T-helper 2 cell treated with Interferon-gamma antibody and Interleukin-4, amounts not matched to agents 5 μg/mL and 100 μg/mL, for 36 hours (primary cell): ENCODE measurements at regions not wholly inside any gene's neighbourhood (a gene's known extent, or its start where the extent isn't known, plus 50 kb on each side); places are given as distances from the start of the nearest gene placed in this dataset.

Experiments
- DNase-seq: peaks from one replicate; pipeline ENCODE4 v3.0.0; 2021; ENCODE audit warnings: low spot score
- H3K27ac Mint-ChIP-seq: one replicate; pipeline ENCODE4 v1.8.0; 2021; ENCODE audit warnings: mild to moderate bottlenecking, mixed read lengths
- H3K27me3 Mint-ChIP-seq: one replicate; pipeline ENCODE4 v1.8.0; 2021; ENCODE audit warnings: low read depth, mixed read lengths
- H3K36me3 Mint-ChIP-seq: one replicate; pipeline ENCODE4 v1.8.0; 2021; ENCODE audit warnings: low read depth, mixed read lengths
- H3K4me1 Mint-ChIP-seq: one replicate; pipeline ENCODE4 v1.8.0; 2021; ENCODE audit warnings: low read depth, mixed read lengths
- H3K4me3 Mint-ChIP-seq: one replicate; pipeline ENCODE4 v1.8.0; 2022; ENCODE audit warnings: mild to moderate bottlenecking, moderate library complexity, mixed read lengths
- H3K9me3 Mint-ChIP-seq: one replicate; pipeline ENCODE4 v1.8.0; 2021; ENCODE audit warnings: mixed read lengths

DNA sequence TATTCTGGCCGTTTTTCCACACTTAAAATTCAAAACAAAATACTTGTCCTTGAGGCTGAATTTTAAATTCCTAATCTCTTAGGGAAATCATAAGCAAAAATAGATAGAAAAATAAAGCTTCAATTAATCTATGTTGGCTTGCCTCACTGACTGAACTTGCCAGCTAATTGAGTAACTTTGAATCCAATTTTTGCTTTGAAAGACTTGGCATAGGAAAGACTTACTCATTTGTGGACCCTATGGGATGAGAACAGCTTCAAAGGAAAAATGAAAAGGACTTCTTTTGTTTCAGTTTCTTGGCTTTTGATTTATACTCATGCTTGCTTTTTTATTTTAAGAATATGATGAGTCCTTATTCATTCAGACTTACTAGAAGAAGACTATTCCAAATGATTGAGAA, 370.7 kb upstream of the RARB start:
- Mint-ChIP-seq H3K27me3 (no peaks in the 10 kb centered on the region), H3K9me3 (peaks cover 3% of the 10 kb centered on the region), H3K36me3 (no peaks in the 10 kb centered on the region), H3K4me1 (no peaks in the 10 kb centered on the region), H3K4me3 (no peak overlapping the region), H3K27ac (no peak overlapping the region)
- DNase-seq, result no peak

DNA sequence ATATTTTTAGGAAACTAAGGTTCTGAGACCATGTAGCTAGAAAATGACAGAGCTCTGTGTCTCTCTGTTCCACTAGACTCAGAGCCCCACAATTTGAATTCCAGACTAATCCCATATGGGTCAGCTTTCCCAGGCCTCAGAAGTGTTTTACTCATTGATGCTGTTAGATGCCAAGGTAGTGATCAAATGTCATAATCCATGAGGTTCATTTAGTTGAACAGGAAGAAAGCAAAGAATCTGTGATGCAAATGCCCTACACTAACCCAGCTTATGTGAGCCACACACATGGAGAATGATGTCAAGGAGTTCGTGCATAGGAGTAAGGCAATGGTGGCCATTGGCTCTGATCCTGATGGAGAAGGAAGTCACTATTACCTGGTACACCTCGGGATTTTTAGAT, 363.4 kb upstream of the RARB start:
- DNase-seq, result no peak
- Mint-ChIP-seq H3K9me3 (peaks cover 6% of the 10 kb centered on the region), H3K4me3 (no peak overlapping the region), H3K36me3 (no peaks in the 10 kb centered on the region), H3K27me3 (no peaks in the 10 kb centered on the region), H3K27ac (no peak overlapping the region), H3K4me1 (no peaks in the 10 kb centered on the region)

DNA sequence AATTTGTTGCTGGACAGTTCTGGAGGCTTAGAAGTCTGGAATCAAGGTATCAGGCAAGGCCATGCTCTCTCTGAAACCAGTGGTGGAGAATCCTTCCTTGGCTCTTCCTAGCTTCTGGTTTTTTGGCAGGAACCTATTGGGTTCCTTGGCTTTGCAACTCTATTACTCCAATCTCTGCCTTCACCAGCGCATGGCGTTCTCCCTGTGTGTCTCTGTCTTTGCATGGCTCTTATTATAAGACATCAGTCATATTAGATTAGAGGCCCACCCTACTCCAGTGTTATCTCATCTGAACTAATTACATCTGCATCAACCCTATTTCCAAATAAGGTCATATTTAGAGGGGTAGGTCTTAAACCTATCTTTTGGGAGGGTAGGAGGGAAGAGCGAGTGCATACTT, 358.1 kb upstream of the RARB start:
- no peaks in the 10 kb centered on the region for H3K4me1 Mint-ChIP-seq
- H3K36me3 Mint-ChIP-seq, result no peaks in the 10 kb centered on the region
- peaks cover 7% of the 10 kb centered on the region for H3K9me3 Mint-ChIP-seq
- H3K27ac Mint-ChIP-seq, result no peak overlapping the region
- no peak for DNase-seq
- no peak overlapping the region for H3K4me3 Mint-ChIP-seq
- H3K27me3 Mint-ChIP-seq, result no peaks in the 10 kb centered on the region

GRCh38 chr3:25071846-25072245, 356.2 kb upstream of the RARB start:
- Mint-ChIP-seq H3K27me3 (no peaks in the 10 kb centered on the region), H3K4me3 (no peak overlapping the region), H3K36me3 (no peaks in the 10 kb centered on the region), H3K9me3 (peaks cover 7% of the 10 kb centered on the region), H3K27ac (no peak overlapping the region), H3K4me1 (no peaks in the 10 kb centered on the region)
- no peak for DNase-seq

DNA sequence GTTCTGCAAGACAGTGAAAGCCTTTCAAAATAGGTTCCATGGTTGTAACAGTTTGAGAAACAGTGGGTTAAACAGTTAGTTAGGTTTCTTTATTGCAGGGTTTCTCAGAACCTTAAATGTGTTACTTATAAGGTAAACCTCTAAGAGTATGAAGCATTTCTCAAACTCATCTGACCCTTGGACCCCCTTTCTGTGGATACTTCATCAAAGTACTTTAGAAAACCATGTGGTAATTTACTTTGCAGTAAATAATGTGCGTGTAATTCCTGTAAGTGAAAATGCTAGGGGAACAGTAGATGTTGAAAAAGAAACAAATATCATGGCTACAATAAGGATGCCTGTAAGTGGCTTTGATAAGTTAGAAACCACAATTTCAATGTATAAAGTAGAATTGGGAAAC, 354.6 kb upstream of the RARB start:
- H3K27ac Mint-ChIP-seq, result no peak overlapping the region
- H3K27me3 Mint-ChIP-seq, result no peaks in the 10 kb centered on the region
- no peaks in the 10 kb centered on the region for H3K4me1 Mint-ChIP-seq
- peaks cover 7% of the 10 kb centered on the region for H3K9me3 Mint-ChIP-seq
- DNase-seq, result no peak
- no peaks in the 10 kb centered on the region for H3K36me3 Mint-ChIP-seq
- H3K4me3 Mint-ChIP-seq, result no peak overlapping the region

GRCh38 chr3:25074149-25074548, 353.9 kb upstream of the RARB start:
- DNase-seq, result no peak
- Mint-ChIP-seq H3K9me3 (peaks cover 4% of the 10 kb centered on the region), H3K27ac (no peak overlapping the region), H3K27me3 (no peaks in the 10 kb centered on the region), H3K4me3 (no peak overlapping the region), H3K36me3 (no peaks in the 10 kb centered on the region), H3K4me1 (no peaks in the 10 kb centered on the region)

DNA sequence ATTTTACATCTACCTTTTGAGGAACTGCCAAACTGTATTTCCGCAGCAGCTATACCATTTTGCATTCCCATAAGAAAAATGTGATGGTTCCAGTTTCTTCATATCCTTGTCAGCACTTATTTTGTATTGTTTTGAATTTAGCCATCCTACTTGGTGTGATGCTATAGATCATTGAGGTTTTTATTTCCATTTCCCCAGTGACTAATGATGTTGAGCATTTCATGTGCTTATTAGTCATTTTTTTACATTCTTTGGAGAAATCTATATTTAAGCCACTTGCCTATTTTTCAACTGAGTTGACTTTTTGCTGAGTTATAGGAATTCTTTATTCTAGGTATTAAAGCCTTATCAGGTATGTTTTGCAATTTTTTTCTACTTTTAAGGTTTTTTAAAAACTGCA, 347.6 kb upstream of the RARB start:
- no peaks in the 10 kb centered on the region for H3K27me3 Mint-ChIP-seq
- DNase-seq, result no peak
- H3K27ac Mint-ChIP-seq, result no peak overlapping the region
- H3K36me3 Mint-ChIP-seq, result no peaks in the 10 kb centered on the region
- no peaks in the 10 kb centered on the region for H3K9me3 Mint-ChIP-seq
- no peak overlapping the region for H3K4me3 Mint-ChIP-seq
- no peaks in the 10 kb centered on the region for H3K4me1 Mint-ChIP-seq

DNA sequence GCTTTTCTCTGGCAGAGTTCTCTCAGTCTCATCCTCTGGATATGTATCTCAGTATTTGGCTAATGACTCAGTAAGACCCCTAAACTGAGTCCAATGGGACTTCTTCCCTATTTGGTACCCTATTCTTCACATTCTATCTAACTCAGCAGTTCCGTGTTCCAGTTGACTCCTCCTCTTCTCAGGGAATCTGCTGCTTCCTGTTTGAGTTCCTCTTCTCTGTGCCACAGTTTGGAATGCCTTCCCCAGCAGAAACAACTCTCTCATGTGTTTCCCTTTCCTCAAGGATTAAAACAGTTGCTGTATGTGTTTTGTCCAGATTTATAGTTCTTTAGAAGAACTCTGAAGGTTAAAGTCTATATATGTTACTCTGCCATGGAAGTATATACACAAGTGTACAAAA, 344.0 kb upstream of the RARB start:
- no peak for DNase-seq
- peaks cover 5% of the 10 kb centered on the region for H3K9me3 Mint-ChIP-seq
- no peak overlapping the region for H3K4me3 Mint-ChIP-seq

GRCh38 chr3:25086721-25087120, 341.3 kb upstream of the RARB start:
- no peak for DNase-seq
- Mint-ChIP-seq H3K27me3 (no peaks in the 10 kb centered on the region), H3K4me1 (no peaks in the 10 kb centered on the region), H3K9me3 (peaks cover 5% of the 10 kb centered on the region), H3K36me3 (no peaks in the 10 kb centered on the region), H3K27ac (no peak overlapping the region), H3K4me3 (no peak overlapping the region)

More for the DNA sequence above, 344.0 kb upstream of the RARB start:
- Mint-ChIP-seq H3K27ac (no peak overlapping the region), H3K27me3 (no peaks in the 10 kb centered on the region), H3K36me3 (no peaks in the 10 kb centered on the region), H3K4me1 (no peaks in the 10 kb centered on the region)

GRCh38 chr3:25088284-25088683, 339.8 kb upstream of the RARB start:
- DNase-seq, result no peak
- no peak overlapping the region for H3K27ac Mint-ChIP-seq
- no peaks in the 10 kb centered on the region for H3K36me3 Mint-ChIP-seq
- peaks cover 5% of the 10 kb centered on the region for H3K9me3 Mint-ChIP-seq
- H3K4me3 Mint-ChIP-seq, result no peak overlapping the region
- no peaks in the 10 kb centered on the region for H3K27me3 Mint-ChIP-seq
- H3K4me1 Mint-ChIP-seq, result no peaks in the 10 kb centered on the region

- Mint-ChIP-seq H3K27me3 (no peaks in the 10 kb centered on the region), H3K4me3 (no peak overlapping the region), H3K4me1 (no peaks in the 10 kb centered on the region), H3K36me3 (no peaks in the 10 kb centered on the region), H3K9me3 (peaks cover 3% of the 10 kb centered on the region), H3K27ac (no peak overlapping the region)
- no peak for DNase-seq
Observed at GRCh38 chr3:25090698-25091453, 337.2 kb upstream of the RARB start.

DNA sequence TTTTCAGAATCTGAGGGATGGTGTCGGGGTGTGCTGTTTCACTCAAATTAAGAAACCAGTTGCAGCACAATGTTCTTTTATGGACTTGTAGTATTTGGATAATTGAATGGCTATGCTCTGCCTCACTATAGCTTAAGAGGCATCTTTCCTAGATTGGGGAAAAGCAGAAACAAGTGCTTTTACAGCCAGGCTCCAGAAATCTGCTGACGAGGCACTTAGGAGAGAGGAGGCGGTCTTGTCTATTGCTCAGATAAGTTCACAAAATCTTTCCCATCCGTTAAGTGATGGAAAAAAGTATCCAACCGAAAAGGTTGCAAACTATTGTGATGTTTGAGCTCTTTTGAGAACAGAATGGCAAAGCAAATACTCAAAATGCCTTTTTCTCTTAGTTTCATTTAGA, 336.1 kb upstream of the RARB start:
- H3K4me3 Mint-ChIP-seq, result no peak overlapping the region
- H3K9me3 Mint-ChIP-seq, result no peaks in the 10 kb centered on the region
- no peaks in the 10 kb centered on the region for H3K36me3 Mint-ChIP-seq
- no peak for DNase-seq
- no peak overlapping the region for H3K27ac Mint-ChIP-seq
- H3K4me1 Mint-ChIP-seq, result no peaks in the 10 kb centered on the region
- no peaks in the 10 kb centered on the region for H3K27me3 Mint-ChIP-seq

- H3K36me3 Mint-ChIP-seq, result no peaks in the 10 kb centered on the region
- H3K9me3 Mint-ChIP-seq, result no peaks in the 10 kb centered on the region
- no peak overlapping the region for H3K4me3 Mint-ChIP-seq
- H3K27ac Mint-ChIP-seq, result no peak overlapping the region
- H3K27me3 Mint-ChIP-seq, result no peaks in the 10 kb centered on the region
- no peak for DNase-seq
- no peaks in the 10 kb centered on the region for H3K4me1 Mint-ChIP-seq
Observed at GRCh38 chr3:25094932-25095685, 333.0 kb upstream of the RARB start.

- no peaks in the 10 kb centered on the region for H3K36me3 Mint-ChIP-seq
- no peaks in the 10 kb centered on the region for H3K4me1 Mint-ChIP-seq
- H3K9me3 Mint-ChIP-seq, result no peaks in the 10 kb centered on the region
- no peak for DNase-seq
- no peak overlapping the region for H3K4me3 Mint-ChIP-seq
- no peaks in the 10 kb centered on the region for H3K27me3 Mint-ChIP-seq
- no peak overlapping the region for H3K27ac Mint-ChIP-seq
Observed at GRCh38 chr3:25096536-25096935, 331.5 kb upstream of the RARB start.

DNA sequence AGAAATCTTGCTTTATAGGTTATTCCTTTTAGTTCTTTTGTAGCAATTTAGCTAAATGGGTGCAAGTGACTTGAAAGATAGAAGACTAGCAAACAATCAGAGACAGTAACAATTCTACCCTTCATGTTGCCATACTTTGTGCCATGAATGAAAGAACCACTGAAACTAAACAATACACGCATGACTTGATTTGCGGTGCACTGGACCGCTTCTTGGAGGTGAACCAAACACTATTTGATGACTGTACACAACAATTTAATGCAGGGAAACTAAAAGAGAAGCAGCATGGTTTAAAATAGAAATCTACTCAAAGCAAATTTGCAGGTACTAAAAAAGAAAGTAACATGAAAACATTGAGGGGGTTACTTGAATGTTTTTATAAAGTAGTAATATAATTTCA, 331.0 kb upstream of the RARB start:
- Mint-ChIP-seq H3K4me3 (no peak overlapping the region), H3K9me3 (no peaks in the 10 kb centered on the region), H3K4me1 (no peaks in the 10 kb centered on the region), H3K36me3 (no peaks in the 10 kb centered on the region), H3K27me3 (no peaks in the 10 kb centered on the region), H3K27ac (no peak overlapping the region)
- no peak for DNase-seq
